DND-41 (cell line): ENCODE measurements at regions not wholly inside any gene's neighbourhood (a gene's known extent, or its start where the extent isn't known, plus 50 kb on each side); places are given as distances from the start of the nearest gene placed in this dataset.

Experiments used
- EZH2 ChIP-seq: IDR thresholded peaks from 3 replicates; pipeline ENCODE4 v1.6.1; 2012; ENCODE audit warnings: borderline replicate concordance, low read depth, mild to moderate bottlenecking, moderate library complexity, low read length, inconsistent platforms; ENCODE audit not compliant: severe bottlenecking
- TF ChIP-seq, protein P1 (sequence below): IDR thresholded peaks from 2 replicates; pipeline ENCODE4 v1.5.1; 2012; ENCODE audit warnings: borderline replicate concordance, low read length, moderate library complexity, mild to moderate bottlenecking; ENCODE audit not compliant: poor library complexity, severe bottlenecking; ENCODE audit errors: extremely low read depth

DNA sequence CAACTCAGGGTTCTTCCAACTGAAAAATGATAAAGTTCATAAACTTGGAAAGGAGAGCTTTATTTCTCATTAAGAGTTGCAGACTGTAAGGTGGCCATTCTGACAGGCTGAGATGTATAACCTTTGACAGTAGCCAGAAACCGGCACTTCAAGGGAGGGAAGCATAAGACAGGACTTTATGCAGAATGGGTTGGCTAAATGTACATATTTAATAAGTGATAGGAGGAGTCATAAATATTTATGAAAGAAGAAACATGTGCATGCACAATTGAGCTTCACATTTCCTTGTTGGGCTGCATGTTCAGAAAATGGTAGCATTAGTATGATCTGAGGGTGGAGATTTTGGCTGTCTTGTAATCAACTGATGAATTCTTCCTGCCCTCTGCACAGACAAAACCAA lies 57.1 kb upstream of the ICA1 start:
- TF ChIP-seq, protein P1, sequence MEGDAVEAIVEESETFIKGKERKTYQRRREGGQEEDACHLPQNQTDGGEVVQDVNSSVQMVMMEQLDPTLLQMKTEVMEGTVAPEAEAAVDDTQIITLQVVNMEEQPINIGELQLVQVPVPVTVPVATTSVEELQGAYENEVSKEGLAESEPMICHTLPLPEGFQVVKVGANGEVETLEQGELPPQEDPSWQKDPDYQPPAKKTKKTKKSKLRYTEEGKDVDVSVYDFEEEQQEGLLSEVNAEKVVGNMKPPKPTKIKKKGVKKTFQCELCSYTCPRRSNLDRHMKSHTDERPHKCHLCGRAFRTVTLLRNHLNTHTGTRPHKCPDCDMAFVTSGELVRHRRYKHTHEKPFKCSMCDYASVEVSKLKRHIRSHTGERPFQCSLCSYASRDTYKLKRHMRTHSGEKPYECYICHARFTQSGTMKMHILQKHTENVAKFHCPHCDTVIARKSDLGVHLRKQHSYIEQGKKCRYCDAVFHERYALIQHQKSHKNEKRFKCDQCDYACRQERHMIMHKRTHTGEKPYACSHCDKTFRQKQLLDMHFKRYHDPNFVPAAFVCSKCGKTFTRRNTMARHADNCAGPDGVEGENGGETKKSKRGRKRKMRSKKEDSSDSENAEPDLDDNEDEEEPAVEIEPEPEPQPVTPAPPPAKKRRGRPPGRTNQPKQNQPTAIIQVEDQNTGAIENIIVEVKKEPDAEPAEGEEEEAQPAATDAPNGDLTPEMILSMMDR, result no peak
- TF ChIP-seq EZH2, result no peak
